GM19397 (cell line): ENCODE measurements at regions not wholly inside any gene's neighbourhood (a gene's known extent, or its start where the extent isn't known, plus 50 kb on each side); places are given as distances from the start of the nearest gene placed in this dataset.
"Not testable (repeated sequence)": the region's sequence is repeated elsewhere in the genome, so short reads cannot be mapped to it uniquely, and the experiment has no call there.

Experiments used
- ATAC-seq: cut with Tn5 transposase; IDR thresholded peaks from one replicate; pipeline ENCODE4 v1.9.1; 2021; ENCODE audit warnings: mild to moderate bottlenecking, moderate library complexity; ENCODE audit not compliant: unreplicated experiment

DNA sequence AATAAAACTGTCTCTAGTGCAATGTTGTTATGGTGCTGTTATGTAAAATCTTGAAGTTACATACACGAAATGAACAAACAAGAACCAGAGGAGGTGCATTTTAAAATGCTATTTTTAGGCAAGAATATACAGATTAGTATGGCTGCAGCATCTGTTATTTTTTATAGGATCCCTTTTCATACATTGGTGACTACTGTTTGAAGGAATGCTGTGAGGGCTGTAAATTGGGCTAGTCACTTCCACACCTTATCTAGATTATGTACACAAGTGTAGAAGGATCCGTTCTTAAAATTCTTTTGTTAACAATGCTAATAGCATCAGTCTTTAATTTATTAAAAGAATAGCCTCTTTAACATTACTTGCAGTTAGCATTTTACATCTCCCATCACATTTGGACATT, 284.3 kb upstream of the MDGA2 start:
- ATAC-seq, result no peak

GRCh38 chr14:47949006-47949405, 273.6 kb upstream of the MDGA2 start:
- ATAC-seq, result no peak

GRCh38 chr14:47935332-47935731, 259.9 kb upstream of the MDGA2 start:
- ATAC-seq, result no peak

- ATAC-seq, result no peak
Measured at GRCh38 chr14:47929334-47929733, 253.9 kb upstream of the MDGA2 start.

GRCh38 chr14:47921133-47921532, 245.7 kb upstream of the MDGA2 start:
- ATAC-seq, result no peak

DNA sequence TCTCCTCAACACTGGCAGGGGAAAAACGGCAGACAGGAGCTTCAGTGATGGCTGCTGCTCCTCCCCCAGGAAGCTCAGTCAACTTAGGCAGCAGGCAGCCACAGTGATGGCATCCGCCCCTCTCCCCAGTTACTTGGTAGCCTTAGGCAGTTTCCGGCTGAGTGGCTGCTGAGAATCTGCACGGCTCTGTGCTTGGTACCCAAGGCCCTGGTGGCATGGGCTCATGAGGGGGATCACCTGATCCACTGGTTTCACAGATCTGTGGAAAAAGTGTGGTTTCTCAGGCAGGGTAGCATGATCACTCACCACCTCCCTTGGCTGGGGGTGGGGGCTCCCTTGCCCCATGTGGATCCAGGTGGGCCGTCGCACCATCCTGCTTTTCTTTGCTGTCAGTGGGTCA, 244.6 kb upstream of the MDGA2 start:
- no peak for ATAC-seq

DNA sequence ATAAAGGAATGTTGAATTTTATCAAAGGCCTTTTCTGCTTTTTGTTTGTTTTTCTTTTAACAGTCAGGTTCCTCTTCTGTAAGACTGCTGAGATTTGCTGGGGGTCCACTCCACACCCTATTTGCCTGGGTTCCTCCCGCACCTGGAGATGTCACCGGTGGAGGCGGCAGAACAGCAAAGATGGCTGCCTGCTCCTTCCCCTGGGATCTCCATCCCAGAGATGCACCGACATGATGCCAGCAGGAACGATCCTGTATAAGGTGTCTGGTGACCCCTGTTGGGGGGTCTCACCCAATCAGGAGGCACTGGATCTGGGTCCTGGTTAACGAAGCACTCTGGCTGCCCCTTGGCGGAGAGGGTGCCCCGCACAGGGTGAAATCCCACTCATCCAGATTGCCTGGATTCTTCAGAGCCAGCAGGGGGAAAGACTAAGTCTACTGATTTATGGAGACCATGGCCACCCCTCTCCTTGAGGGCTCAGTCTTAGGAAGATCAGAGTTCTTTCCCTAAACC, 244.0 kb upstream of the MDGA2 start:
- ATAC-seq, result no peak

DNA sequence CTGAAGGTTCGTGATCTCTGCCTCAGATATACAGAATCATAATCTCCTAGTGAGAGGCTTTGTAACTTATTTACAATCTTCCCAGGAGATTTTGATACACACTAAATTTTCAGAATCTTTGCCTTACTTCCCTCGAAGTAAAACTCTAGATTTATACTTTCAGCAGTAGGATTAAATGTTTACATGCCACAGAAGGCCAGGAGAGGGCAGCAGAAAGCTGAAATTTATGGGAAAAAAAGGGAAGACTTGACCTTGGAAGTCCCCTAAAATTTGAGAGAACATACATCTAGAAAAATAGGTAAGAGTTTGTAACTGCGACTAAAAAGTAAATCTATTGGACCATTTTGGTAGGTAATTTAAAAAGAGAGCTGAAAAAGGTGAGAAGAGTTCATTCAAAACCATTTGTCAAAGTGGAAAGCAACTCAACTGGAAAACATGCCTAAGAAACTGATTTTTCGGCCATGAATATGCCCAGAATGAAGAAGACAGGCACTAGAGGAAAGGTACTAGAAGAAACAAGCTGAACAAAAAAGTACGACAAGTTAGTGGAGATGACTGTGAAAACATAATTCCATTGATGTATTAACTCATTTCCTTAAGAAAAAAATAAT, 242.0 kb upstream of the MDGA2 start:
- no peak for ATAC-seq

DNA sequence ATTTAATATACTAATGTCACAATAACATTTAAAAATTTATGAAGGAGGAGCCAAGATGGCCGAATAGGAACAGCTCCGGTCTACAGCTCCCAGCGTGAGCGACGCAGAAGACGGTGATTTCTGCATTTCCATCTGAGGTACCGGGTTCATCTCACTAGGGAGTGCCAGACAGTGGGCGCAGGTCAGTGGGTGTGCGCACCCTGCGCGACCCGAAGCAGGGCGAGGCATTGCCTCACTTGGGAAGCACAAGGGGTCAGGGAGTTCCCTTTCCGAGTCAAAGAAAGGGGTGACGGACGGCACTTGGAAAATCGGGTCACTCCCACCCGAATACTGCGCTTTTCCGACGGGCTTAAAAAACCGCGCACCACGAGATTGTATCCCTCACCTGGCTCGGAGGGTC, 225.7 kb upstream of the MDGA2 start:
- ATAC-seq, result not testable (repeated sequence)

GRCh38 chr14:47899685-47900084, 224.3 kb upstream of the MDGA2 start:
- no peak for ATAC-seq

GRCh38 chr14:47874350-47874749, 198.9 kb upstream of the MDGA2 start:
- no peak for ATAC-seq

DNA sequence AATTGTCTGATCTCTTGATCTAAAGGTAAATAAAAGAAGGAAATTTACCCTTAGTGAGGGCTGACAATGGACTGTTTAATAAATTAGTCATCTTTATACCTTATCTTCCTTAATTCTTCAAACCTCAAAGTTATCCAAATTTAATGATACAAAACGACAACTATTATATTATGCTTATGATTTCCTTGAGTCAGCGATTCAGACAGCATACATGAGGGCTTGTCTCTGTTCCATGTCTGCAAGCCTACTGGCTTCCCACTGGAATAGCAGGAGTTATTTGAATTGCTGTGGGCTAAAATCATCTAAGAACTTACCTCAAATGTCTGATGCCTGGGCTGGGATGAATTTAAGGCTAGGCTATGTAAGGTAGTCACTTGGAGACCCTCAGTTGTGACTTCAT, 197.2 kb upstream of the MDGA2 start:
- ATAC-seq, result no peak

DNA sequence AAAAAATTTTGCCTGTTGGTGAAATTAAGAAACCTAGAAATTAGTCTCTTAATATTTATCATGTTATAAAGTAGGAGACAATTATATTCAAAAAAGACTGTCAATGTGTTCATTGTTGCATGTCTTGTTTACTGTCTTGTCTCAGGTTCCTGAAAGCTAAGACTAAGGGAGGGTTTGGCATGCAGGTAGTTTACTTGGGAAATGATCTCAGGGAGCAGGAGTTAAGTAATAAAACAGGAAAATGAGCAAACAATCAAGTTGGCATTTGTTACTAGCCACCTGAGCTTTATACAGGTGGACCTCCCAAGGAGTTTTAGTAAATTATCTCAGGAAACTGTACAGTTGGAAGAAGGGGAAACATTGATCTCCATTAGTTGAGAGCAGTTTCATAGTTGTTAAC, 188.0 kb upstream of the MDGA2 start:
- no peak for ATAC-seq

- no peak for ATAC-seq
Measured at GRCh38 chr14:47857646-47858045, 182.2 kb upstream of the MDGA2 start.

GRCh38 chr14:47852278-47852677, 176.9 kb upstream of the MDGA2 start:
- ATAC-seq, result no peak

DNA sequence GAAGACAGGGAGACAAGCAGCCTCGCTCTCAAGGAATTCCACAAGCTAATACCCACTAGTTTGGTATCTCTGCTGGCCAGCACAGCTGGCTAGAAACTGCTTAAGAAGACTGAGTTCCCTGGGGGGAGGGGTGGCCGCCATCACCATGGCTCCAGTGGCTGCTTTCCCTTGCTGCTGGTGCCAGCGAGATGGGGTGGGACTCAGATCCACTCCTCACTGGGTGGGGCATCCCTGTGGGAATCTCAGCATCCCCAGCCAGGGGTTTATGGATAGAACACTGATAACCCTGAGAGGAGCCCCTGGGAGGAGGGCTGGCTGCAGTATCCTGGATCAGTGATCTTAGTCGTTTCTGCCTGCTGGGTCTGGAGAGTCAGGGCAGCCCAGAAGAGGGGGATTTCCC, 170.6 kb upstream of the MDGA2 start:
- ATAC-seq, result no peak

- no peak for ATAC-seq
Measured at GRCh38 chr14:47843236-47843635, 167.8 kb upstream of the MDGA2 start.

GRCh38 chr14:47833011-47833410, 157.6 kb upstream of the MDGA2 start:
- no peak for ATAC-seq

DNA sequence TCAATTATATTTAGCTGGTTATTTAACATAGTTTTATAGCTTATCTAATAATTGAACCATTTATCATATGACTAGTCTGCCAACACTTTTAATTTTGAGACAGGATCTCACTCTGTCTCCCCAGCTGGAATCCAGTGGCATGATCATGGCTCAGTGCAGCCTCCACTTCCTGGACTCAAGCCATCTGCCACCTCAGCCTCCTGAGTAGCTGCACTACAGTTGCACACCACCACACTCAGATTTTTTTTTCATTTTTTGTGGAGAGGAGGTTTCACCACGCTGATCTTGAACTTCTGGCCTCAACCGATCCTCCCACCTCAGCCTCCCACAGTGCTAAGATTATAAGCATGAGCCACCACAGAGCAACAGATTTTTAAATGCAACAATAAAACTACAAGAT, 151.4 kb upstream of the MDGA2 start:
- ATAC-seq, result no peak

DNA sequence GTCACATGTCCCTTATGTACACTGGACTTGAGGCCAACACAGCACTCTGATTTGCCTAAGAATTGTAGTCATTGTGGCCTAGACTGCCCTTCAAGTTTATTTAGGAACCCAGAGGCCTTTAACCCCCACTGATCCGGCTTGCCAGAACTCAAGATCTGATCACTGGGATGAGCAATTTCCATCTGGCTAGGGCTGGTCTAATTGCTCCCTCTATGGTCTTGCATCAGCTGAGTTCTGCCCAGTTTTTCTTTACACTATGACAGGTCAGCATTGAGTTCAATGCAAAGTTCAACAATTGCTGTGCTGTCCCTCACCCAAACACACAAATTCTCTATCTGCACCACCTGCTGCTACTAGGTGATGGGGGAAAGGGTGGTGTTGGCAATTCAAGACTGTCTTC, 146.9 kb upstream of the MDGA2 start:
- ATAC-seq, result no peak

DNA sequence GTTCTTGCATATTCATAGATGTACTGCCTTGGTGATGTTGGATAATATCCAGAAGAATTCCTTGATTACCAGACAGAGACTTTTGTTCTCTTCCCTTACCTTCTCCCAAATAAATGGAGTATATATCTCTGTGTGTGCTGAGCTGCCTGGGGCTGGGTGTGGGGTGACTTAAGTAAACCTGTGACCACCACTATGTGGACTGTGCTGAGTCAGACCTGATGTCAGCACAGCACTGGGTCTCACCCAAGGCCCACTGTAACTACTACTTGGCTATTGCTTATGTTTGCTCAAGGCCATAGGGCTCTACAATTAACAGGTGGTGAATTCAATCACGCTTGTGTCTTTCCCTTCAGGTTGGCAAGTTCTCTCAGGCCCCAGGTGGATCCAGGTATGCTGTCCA, 145.7 kb upstream of the MDGA2 start:
- ATAC-seq, result no peak

DNA sequence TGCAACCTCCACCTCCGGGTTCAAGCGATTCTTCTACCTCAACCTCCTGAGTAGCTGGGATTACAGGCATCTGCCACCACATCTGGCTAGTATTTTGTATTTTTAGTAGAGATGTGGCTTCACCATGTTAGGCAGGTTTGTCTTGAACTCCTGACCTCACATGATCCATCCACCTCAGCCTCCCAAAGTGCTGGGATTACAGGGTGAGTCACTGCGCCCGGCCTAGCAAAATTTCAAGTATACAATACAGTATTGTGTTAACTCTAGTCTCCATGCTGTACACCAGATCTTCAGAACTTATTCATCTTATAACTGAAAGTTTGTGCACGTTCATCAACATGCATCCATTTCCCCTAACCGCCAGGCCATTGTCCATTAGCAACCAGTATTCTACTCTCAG, 115.1 kb upstream of the MDGA2 start:
- no peak for ATAC-seq

DNA sequence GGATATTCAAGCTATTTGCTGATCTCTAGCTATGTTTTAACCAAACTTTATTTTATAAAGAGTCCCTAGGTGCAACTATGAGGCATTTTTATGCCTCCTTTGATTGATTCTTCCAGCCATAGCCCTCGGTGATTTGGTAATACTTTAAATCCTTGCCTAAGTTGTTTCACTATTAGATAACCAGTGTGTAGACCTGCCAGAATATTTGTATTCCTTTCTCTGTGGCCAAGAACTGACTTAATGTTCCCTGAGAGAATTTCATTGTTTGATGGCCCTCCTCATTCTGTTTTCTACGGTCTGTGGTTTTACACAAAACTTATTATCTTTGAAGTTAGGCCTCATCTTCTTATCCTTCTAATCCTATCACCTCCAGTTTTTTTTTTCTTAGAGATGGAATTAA, 109.7 kb upstream of the MDGA2 start:
- no peak for ATAC-seq
